ENCODE measurements at regions not wholly inside any gene's neighbourhood (a gene's known extent, or its start where the extent isn't known, plus 50 kb on each side); places are given as distances from the start of the nearest gene placed in this dataset.

DNA sequence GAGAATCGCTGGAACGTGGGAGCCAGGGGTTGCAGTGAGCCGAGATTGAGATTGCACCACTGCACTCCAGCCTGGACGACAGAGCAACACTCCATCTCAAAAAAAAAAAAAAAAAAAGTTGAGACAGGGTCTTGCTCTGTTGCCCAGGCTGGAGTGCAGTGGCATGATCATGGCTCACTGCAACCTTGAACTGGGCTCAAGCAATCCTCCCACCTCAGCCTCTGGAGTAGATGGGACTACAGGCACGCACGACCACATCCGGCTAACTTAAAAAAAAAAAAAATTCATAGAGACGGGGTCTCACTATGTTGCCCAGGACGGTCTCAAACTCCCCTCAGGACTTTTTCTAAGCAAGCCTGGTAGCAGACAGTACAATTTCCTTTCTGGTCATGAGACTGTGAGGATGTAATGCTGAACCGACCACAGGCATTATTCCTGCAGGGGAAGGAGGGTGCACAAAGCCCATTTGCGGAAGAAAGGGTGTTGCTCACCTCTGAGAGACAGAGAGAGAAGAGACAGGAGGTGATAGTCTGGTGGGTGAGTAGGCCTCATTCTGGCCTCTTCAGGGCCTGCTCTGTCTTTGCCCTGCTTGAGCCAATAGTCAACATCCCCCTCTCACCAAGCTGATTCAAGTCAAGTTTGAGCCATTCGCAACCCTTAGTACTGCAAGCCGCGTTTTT is 205.3 kb downstream of the ZFP36L2 start:
- Histone ChIP-seq H3K9me3 (replicated peaks; ENCODE audit: low read length) (peaks cover 8% of the 10 kb centered on the region), H3K4me3 (ENCODE audit: low read length) (no peak overlapping the region), H3K9ac (ENCODE audit: low read depth, low read length) (no peak overlapping the region), H3K4me2 (ENCODE audit: low read length) (no peak overlapping the region), H3K4me1 (ENCODE audit: control insufficient read depth, insufficient read depth, low read length) (peaks cover 19% of the 10 kb centered on the region), H3K36me3 (ENCODE audit: insufficient read depth, low read length) (no peaks in the 10 kb centered on the region), H3K27me3 (ENCODE audit: control insufficient read depth, insufficient read depth, low read length) (no peaks in the 10 kb centered on the region)

DNA sequence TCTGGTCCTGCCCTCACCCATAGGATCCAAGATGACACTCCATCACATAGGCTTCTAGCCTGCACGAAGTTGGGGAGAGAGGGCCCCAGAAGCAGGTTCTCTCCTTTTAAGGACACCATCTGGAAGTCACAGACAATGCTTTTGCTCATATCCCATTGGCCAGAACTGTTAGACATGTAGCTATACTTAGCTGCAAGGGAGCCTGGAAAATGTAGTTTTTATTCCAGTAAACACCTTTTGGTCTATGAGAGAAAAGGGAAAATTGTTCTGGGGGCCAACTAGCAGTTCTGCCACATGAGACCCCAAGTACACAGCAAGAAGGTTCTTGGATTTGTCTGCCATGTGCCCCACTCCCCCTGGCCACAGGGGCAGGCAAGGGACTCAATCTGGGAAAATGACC is 206.1 kb downstream of the ZFP36L2 start:
- H3K9ac ChIP-seq (ENCODE audit: low read depth, low read length) = no peak overlapping the region
- H3K36me3 ChIP-seq (ENCODE audit: insufficient read depth, low read length) = no peaks in the 10 kb centered on the region
- peaks cover 16% of the 10 kb centered on the region for H3K4me1 ChIP-seq (ENCODE audit: control insufficient read depth, insufficient read depth, low read length)
- no peaks in the 10 kb centered on the region for H3K27me3 ChIP-seq (ENCODE audit: control insufficient read depth, insufficient read depth, low read length)
- no peak overlapping the region for H3K4me3 ChIP-seq (ENCODE audit: low read length)
- H3K9me3 ChIP-seq (replicated peaks; ENCODE audit: low read length) = peaks cover 8% of the 10 kb centered on the region
- no peak overlapping the region for H3K4me2 ChIP-seq (ENCODE audit: low read length)

DNA sequence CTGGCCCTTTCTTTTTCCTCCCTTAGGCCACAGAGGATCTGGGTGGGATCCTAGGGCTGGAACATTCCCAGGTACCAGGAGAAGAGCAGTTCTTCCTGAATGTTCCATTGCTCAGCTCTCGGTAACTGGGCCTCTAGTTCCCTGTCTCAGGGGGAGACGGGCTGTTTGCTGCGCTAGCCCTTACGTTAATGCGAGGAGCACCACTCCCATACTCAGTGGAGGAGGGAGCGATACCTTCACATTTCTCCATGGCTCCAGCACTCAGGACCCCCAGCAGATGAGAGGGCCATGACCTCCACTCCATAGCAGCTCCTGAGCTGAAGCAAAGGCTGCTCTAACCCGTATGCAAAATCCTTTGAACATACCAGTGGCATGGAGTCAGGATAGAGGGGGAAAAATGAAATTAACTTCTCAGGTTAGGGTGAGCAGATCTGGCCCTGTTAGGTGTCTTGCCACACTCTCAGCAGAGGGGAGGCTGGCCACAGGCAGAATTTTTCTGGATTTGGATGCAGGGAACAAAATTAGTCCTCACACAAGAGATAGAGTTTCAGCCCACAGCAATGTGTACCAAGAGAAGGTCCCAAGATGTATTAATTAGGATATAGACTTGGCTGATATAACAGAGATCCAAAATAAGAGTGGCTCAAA is 206.7 kb downstream of the ZFP36L2 start:
- no peak overlapping the region for H3K9ac ChIP-seq (ENCODE audit: low read depth, low read length)
- H3K9me3 ChIP-seq (replicated peaks; ENCODE audit: low read length) = peaks cover 8% of the 10 kb centered on the region
- no peaks in the 10 kb centered on the region for H3K27me3 ChIP-seq (ENCODE audit: control insufficient read depth, insufficient read depth, low read length)
- no peaks in the 10 kb centered on the region for H3K36me3 ChIP-seq (ENCODE audit: insufficient read depth, low read length)
- peaks cover 10% of the 10 kb centered on the region for H3K4me1 ChIP-seq (ENCODE audit: control insufficient read depth, insufficient read depth, low read length)
- no peak overlapping the region for H3K4me2 ChIP-seq (ENCODE audit: low read length)
- no peak overlapping the region for H3K4me3 ChIP-seq (ENCODE audit: low read length)

DNA sequence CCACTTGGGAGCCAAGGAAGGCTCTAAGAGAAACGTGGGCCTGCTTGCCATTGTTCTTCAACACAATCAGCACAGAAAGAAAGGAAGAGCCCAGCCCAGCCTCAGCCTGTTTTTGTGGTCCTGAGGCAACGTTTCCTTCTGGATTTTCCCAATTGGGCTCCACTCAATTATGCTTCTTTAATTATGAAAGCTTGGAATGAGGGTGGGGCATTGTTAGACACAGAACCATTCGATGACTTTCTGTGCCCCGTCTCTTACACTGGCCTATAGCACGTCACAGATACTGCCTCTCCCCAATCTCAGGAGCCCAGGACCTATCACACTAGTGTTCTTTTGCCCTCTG is 207.4 kb downstream of the ZFP36L2 start:
- Histone ChIP-seq H3K4me2 (ENCODE audit: low read length) (no peak overlapping the region), H3K9ac (ENCODE audit: low read depth, low read length) (no peak overlapping the region), H3K4me1 (ENCODE audit: control insufficient read depth, insufficient read depth, low read length) (peaks cover 9% of the 10 kb centered on the region), H3K27me3 (ENCODE audit: control insufficient read depth, insufficient read depth, low read length) (no peaks in the 10 kb centered on the region), H3K36me3 (ENCODE audit: insufficient read depth, low read length) (no peaks in the 10 kb centered on the region), H3K4me3 (ENCODE audit: low read length) (no peak overlapping the region), H3K9me3 (replicated peaks; ENCODE audit: low read length) (peaks cover 8% of the 10 kb centered on the region)

GRCh38 chr2:43018179-43019024 is 208.0 kb downstream of the ZFP36L2 start:
- Histone ChIP-seq H3K4me3 (ENCODE audit: low read length) (no peak overlapping the region), H3K4me1 (ENCODE audit: control insufficient read depth, insufficient read depth, low read length) (peaks cover 9% of the 10 kb centered on the region), H3K9me3 (replicated peaks; ENCODE audit: low read length) (peaks cover 8% of the 10 kb centered on the region), H3K9ac (ENCODE audit: low read depth, low read length) (no peak overlapping the region), H3K36me3 (ENCODE audit: insufficient read depth, low read length) (no peaks in the 10 kb centered on the region), H3K4me2 (ENCODE audit: low read length) (no peak overlapping the region), H3K27me3 (ENCODE audit: control insufficient read depth, insufficient read depth, low read length) (no peaks in the 10 kb centered on the region)

DNA sequence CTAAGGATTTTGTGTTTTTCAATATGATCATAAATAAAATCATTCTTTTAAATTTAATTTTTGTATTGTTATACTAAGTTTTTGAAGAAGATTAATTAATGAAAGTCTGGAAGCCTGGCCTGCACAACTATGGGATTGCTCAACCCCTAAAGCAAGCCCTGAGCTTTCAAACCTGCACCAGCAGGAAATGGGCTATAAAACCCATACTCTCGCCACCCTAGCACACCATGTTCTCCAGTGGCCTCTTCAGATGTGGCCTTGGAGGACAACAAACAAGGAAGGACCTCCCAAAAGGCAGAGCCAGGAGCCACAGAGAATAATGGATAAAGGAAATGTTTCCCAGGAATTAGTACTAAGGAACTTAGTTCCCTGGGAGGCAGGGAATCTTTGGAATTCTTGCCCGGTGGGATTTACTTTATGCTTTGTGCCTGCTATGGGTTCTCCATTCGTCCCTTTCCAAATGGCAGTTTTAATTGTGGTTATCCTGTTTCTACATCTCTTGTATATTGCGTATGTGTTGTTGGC is 212.5 kb downstream of the ZFP36L2 start:
- no peak overlapping the region for H3K4me2 ChIP-seq (ENCODE audit: low read length)
- H3K4me3 ChIP-seq (ENCODE audit: low read length) = no peak overlapping the region
- peaks cover 9% of the 10 kb centered on the region for H3K4me1 ChIP-seq (ENCODE audit: control insufficient read depth, insufficient read depth, low read length)
- H3K9ac ChIP-seq (ENCODE audit: low read depth, low read length) = no peak overlapping the region
- no peaks in the 10 kb centered on the region for H3K27me3 ChIP-seq (ENCODE audit: control insufficient read depth, insufficient read depth, low read length)
- no peaks in the 10 kb centered on the region for H3K36me3 ChIP-seq (ENCODE audit: insufficient read depth, low read length)
- H3K9me3 ChIP-seq (replicated peaks; ENCODE audit: low read length) = no peaks in the 10 kb centered on the region

DNA sequence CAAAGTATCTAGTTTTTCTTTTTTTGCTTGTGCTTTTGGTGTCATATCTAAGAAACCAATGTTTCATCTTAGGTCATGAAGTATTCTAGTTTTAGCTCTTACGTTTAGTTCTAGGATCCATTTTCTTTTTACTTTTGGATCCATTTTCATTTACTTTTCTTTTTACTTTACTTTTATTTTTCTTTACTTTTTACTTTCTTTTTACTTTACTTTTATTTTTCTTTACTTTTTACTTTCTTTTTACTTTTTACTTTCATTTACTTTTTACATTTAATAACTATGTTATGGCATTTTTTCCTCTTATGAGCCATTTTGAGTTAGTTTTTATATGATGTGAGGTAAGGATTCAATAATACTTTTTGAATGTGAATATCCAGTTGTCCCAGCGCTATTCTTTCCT is 213.4 kb downstream of the ZFP36L2 start:
- no peak overlapping the region for H3K4me3 ChIP-seq (ENCODE audit: low read length)
- H3K4me1 ChIP-seq (ENCODE audit: control insufficient read depth, insufficient read depth, low read length) = peaks cover 1% of the 10 kb centered on the region
- no peaks in the 10 kb centered on the region for H3K27me3 ChIP-seq (ENCODE audit: control insufficient read depth, insufficient read depth, low read length)
- H3K4me2 ChIP-seq (ENCODE audit: low read length) = no peak overlapping the region
- no peak overlapping the region for H3K9ac ChIP-seq (ENCODE audit: low read depth, low read length)
- H3K36me3 ChIP-seq (ENCODE audit: insufficient read depth, low read length) = no peaks in the 10 kb centered on the region
- no peaks in the 10 kb centered on the region for H3K9me3 ChIP-seq (replicated peaks; ENCODE audit: low read length)

GRCh38 chr2:43011158-43011491 is 215.3 kb downstream of the ZFP36L2 start:
- H3K9me3 ChIP-seq (replicated peaks; ENCODE audit: low read length) = no peaks in the 10 kb centered on the region
- no peaks in the 10 kb centered on the region for H3K4me1 ChIP-seq (ENCODE audit: control insufficient read depth, insufficient read depth, low read length)
- H3K36me3 ChIP-seq (ENCODE audit: insufficient read depth, low read length) = no peaks in the 10 kb centered on the region
- no peak overlapping the region for H3K9ac ChIP-seq (ENCODE audit: low read depth, low read length)
- no peak overlapping the region for H3K4me3 ChIP-seq (ENCODE audit: low read length)
- H3K4me2 ChIP-seq (ENCODE audit: low read length) = no peak overlapping the region
- no peaks in the 10 kb centered on the region for H3K27me3 ChIP-seq (ENCODE audit: control insufficient read depth, insufficient read depth, low read length)

- Histone ChIP-seq H3K27me3 (ENCODE audit: control insufficient read depth, insufficient read depth, low read length) (no peaks in the 10 kb centered on the region), H3K4me1 (ENCODE audit: control insufficient read depth, insufficient read depth, low read length) (no peaks in the 10 kb centered on the region), H3K4me2 (ENCODE audit: low read length) (no peak overlapping the region), H3K4me3 (ENCODE audit: low read length) (no peak overlapping the region), H3K9ac (ENCODE audit: low read depth, low read length) (no peak overlapping the region), H3K36me3 (ENCODE audit: insufficient read depth, low read length) (no peaks in the 10 kb centered on the region), H3K9me3 (replicated peaks; ENCODE audit: low read length) (no peaks in the 10 kb centered on the region)
Measured at GRCh38 chr2:43010438-43011157, 215.8 kb downstream of the ZFP36L2 start.

GRCh38 chr2:43009448-43009847 is 217.0 kb downstream of the ZFP36L2 start:
- Histone ChIP-seq H3K36me3 (ENCODE audit: insufficient read depth, low read length) (no peaks in the 10 kb centered on the region), H3K9ac (ENCODE audit: low read depth, low read length) (no peak overlapping the region), H3K4me3 (ENCODE audit: low read length) (no peak overlapping the region), H3K4me2 (ENCODE audit: low read length) (no peak overlapping the region), H3K4me1 (ENCODE audit: control insufficient read depth, insufficient read depth, low read length) (no peaks in the 10 kb centered on the region), H3K27me3 (ENCODE audit: control insufficient read depth, insufficient read depth, low read length) (no peaks in the 10 kb centered on the region), H3K9me3 (replicated peaks; ENCODE audit: low read length) (no peaks in the 10 kb centered on the region)

GRCh38 chr2:43008388-43008787 is 216.0 kb upstream of the HAAO start:
- no peaks in the 10 kb centered on the region for H3K4me1 ChIP-seq (ENCODE audit: control insufficient read depth, insufficient read depth, low read length)
- no peak overlapping the region for H3K4me3 ChIP-seq (ENCODE audit: low read length)
- no peaks in the 10 kb centered on the region for H3K36me3 ChIP-seq (ENCODE audit: insufficient read depth, low read length)
- no peaks in the 10 kb centered on the region for H3K27me3 ChIP-seq (ENCODE audit: control insufficient read depth, insufficient read depth, low read length)
- no peaks in the 10 kb centered on the region for H3K9me3 ChIP-seq (replicated peaks; ENCODE audit: low read length)
- H3K4me2 ChIP-seq (ENCODE audit: low read length) = no peak overlapping the region
- no peak overlapping the region for H3K9ac ChIP-seq (ENCODE audit: low read depth, low read length)
